Loucy (cell line): ENCODE measurements at regions not wholly inside any gene's neighbourhood (a gene's known extent, or its start where the extent isn't known, plus 50 kb on each side); places are given as distances from the start of the nearest gene placed in this dataset.

Experiments
- H2AFZ ChIP-seq: fragments of 200-600 bp; sonication (generic); 2 replicates; pipeline ENCODE4 v1.6.0; 2016; ENCODE audit warnings: antibody characterized with exemption, mild to moderate bottlenecking, low read length, moderate library complexity
- H3F3A ChIP-seq: fragments of 200-600 bp; 2 replicates; pipeline ENCODE4 v1.6.0; 2016; ENCODE audit warnings: antibody characterized with exemption, low read depth, mild to moderate bottlenecking
- H3K27me3 ChIP-seq: fragments of 200-600 bp; sonication (generic); 2 replicates; pipeline ENCODE4 v1.6.1; 2014; ENCODE audit warnings: low read length, mild to moderate bottlenecking; ENCODE audit not compliant: insufficient read depth, poor library complexity, severe bottlenecking
- H3K36me3 ChIP-seq: fragments of 200-600 bp; sonication (generic); 2 replicates; pipeline ENCODE4 v1.6.1; 2016; ENCODE audit warnings: low read length; ENCODE audit not compliant: insufficient read depth
- H3K4me1 ChIP-seq: fragments of 200-600 bp; sonication (generic); 2 replicates; pipeline ENCODE4 v1.5.1; 2014; ENCODE audit warnings: low read length, mild to moderate bottlenecking; ENCODE audit not compliant: insufficient read depth, poor library complexity, severe bottlenecking
- H3K4me2 ChIP-seq: fragments of 200-600 bp; sonication (generic); 2 replicates; pipeline ENCODE4 v1.6.0; 2014; ENCODE audit warnings: antibody characterized with exemption, low read length, low read depth, mild to moderate bottlenecking; ENCODE audit not compliant: poor library complexity, severe bottlenecking
- H3K4me3 ChIP-seq: fragments of 200-600 bp; sonication (generic); 2 replicates; pipeline ENCODE4 v1.5.1; 2014; ENCODE audit warnings: low read length, mild to moderate bottlenecking, mixed read lengths; ENCODE audit not compliant: poor library complexity, severe bottlenecking
- H3K79me2 ChIP-seq: fragments of 200-600 bp; sonication (generic); 2 replicates; pipeline ENCODE4 v1.6.1; 2014; ENCODE audit warnings: low read length; ENCODE audit not compliant: insufficient read depth
- H3K9ac ChIP-seq: fragments of 200-600 bp; sonication (generic); 2 replicates; pipeline ENCODE4 v1.6.0; 2014; ENCODE audit warnings: mild to moderate bottlenecking, low read depth, low read length, moderate library complexity; ENCODE audit not compliant: poor library complexity, severe bottlenecking
- H3K9me2 ChIP-seq: fragments of 200-600 bp; sonication (generic); replicated peaks from 2 replicates; pipeline ENCODE4 v1.6.1; 2016; ENCODE audit warnings: low read depth, low read length, mixed read lengths
- H3K9me3 ChIP-seq: fragments of 200-600 bp; sonication (generic); 2 replicates; pipeline ENCODE4 v1.6.1; 2014; ENCODE audit warnings: mild to moderate bottlenecking, antibody characterized with exemption, low read length, low read depth; ENCODE audit not compliant: insufficient read depth
- H4K20me1 ChIP-seq: fragments of 200-600 bp; sonication (generic); 2 replicates; pipeline ENCODE4 v1.6.0; 2014; ENCODE audit warnings: antibody characterized with exemption, low read length, mild to moderate bottlenecking; ENCODE audit not compliant: insufficient read depth, poor library complexity, severe bottlenecking
- EZH2phosphoT487 ChIP-seq: fragments of 200-600 bp; IDR thresholded peaks from 2 replicates; pipeline ENCODE4 v1.6.1; 2018; ENCODE audit warnings: antibody characterized with exemption, mild to moderate bottlenecking, moderate library complexity, borderline replicate concordance
- TF ChIP-seq, protein P1 (sequence below): fragments of 200-600 bp; sonication (generic); conservative IDR thresholded peaks from 2 replicates; pipeline ENCODE4 v1.5.1; 2014; ENCODE audit warnings: mild to moderate bottlenecking, antibody characterized with exemption, low read length

GRCh38 chr3:127419182-127419581 is 131.3 kb upstream of the PRR20G start:
- H3K4me1 ChIP-seq = no peaks in the 10 kb centered on the region
- no peaks in the 10 kb centered on the region for H3K79me2 ChIP-seq
- TF ChIP-seq, protein P1, sequence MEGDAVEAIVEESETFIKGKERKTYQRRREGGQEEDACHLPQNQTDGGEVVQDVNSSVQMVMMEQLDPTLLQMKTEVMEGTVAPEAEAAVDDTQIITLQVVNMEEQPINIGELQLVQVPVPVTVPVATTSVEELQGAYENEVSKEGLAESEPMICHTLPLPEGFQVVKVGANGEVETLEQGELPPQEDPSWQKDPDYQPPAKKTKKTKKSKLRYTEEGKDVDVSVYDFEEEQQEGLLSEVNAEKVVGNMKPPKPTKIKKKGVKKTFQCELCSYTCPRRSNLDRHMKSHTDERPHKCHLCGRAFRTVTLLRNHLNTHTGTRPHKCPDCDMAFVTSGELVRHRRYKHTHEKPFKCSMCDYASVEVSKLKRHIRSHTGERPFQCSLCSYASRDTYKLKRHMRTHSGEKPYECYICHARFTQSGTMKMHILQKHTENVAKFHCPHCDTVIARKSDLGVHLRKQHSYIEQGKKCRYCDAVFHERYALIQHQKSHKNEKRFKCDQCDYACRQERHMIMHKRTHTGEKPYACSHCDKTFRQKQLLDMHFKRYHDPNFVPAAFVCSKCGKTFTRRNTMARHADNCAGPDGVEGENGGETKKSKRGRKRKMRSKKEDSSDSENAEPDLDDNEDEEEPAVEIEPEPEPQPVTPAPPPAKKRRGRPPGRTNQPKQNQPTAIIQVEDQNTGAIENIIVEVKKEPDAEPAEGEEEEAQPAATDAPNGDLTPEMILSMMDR = no peak
- TF ChIP-seq EZH2phosphoT487 = no peak
- no peaks in the 10 kb centered on the region for H4K20me1 ChIP-seq
- no peaks in the 10 kb centered on the region for H3K27me3 ChIP-seq
- H3F3A ChIP-seq = no peaks in the 10 kb centered on the region
- H2AFZ ChIP-seq = no peak overlapping the region
- no peaks in the 10 kb centered on the region for H3K9me3 ChIP-seq
- no peak overlapping the region for H3K9ac ChIP-seq
- no peaks in the 10 kb centered on the region for H3K36me3 ChIP-seq
- no peak overlapping the region for H3K4me2 ChIP-seq
- no peaks in the 10 kb centered on the region for H3K9me2 ChIP-seq
- no peak overlapping the region for H3K4me3 ChIP-seq

- no peak overlapping the region for H3K4me2 ChIP-seq
- no peaks in the 10 kb centered on the region for H3K79me2 ChIP-seq
- no peaks in the 10 kb centered on the region for H3K9me3 ChIP-seq
- H3F3A ChIP-seq = no peaks in the 10 kb centered on the region
- H4K20me1 ChIP-seq = no peaks in the 10 kb centered on the region
- no peaks in the 10 kb centered on the region for H3K9me2 ChIP-seq
- H3K4me3 ChIP-seq = no peak overlapping the region
- no peaks in the 10 kb centered on the region for H3K4me1 ChIP-seq
- no peak overlapping the region for H3K9ac ChIP-seq
- no peaks in the 10 kb centered on the region for H3K36me3 ChIP-seq
- no peaks in the 10 kb centered on the region for H3K27me3 ChIP-seq
- TF ChIP-seq, protein P1 = no peak
- TF ChIP-seq EZH2phosphoT487 = no peak
- no peak overlapping the region for H2AFZ ChIP-seq
Measured at GRCh38 chr3:127418560-127419147, 130.8 kb upstream of the PRR20G start.

GRCh38 chr3:127417709-127418559 is 130.1 kb upstream of the PRR20G start:
- H3K4me2 ChIP-seq = no peak overlapping the region
- H3K4me3 ChIP-seq = no peak overlapping the region
- H3F3A ChIP-seq = no peaks in the 10 kb centered on the region
- no peaks in the 10 kb centered on the region for H3K9me2 ChIP-seq
- no peaks in the 10 kb centered on the region for H3K4me1 ChIP-seq
- no peaks in the 10 kb centered on the region for H3K36me3 ChIP-seq
- H3K79me2 ChIP-seq = no peaks in the 10 kb centered on the region
- H3K9me3 ChIP-seq = no peaks in the 10 kb centered on the region
- H4K20me1 ChIP-seq = no peaks in the 10 kb centered on the region
- no peak overlapping the region for H2AFZ ChIP-seq
- TF ChIP-seq, protein P1 = no peak
- no peak for TF ChIP-seq EZH2phosphoT487
- no peaks in the 10 kb centered on the region for H3K27me3 ChIP-seq
- H3K9ac ChIP-seq = no peak overlapping the region
